GM12878 (cell line): ENCODE measurements at regions not wholly inside any gene's neighbourhood (a gene's known extent, or its start where the extent isn't known, plus 50 kb on each side); places are given as distances from the start of the nearest gene placed in this dataset.

Experiments
- ATAC-seq: fragments of 200-7000 bp; cut with Tn5 transposase; 3 replicates; pipeline ENCODE4 v1.9.1; 2020; ENCODE audit warnings: mild to moderate bottlenecking, moderate library complexity
- BruUV-seq: library from RNA; stranded (reverse); fragments of 400-500 nt; replicated peaks from 2 replicates; lab custom pipeline; 2021; lab: Mats Ljungman, UMichigan
- CTCF ChIA-PET: fragments of 300-600 bp; sonication (Branson Sonifier 250); formaldehyde crosslinking; extraction: SDS; loops from one replicate; lab custom pipeline; 2021; ENCODE audit warnings: inconsistent platforms; lab: Yijun Ruan, JAX
- POLR2A ChIA-PET: fragments of 350-600 bp; formaldehyde crosslinking; extraction: SDS; loops from one replicate; lab custom pipeline; 2021; ENCODE audit warnings: inconsistent platforms; lab: Charles Lee
- RAD21 ChIA-PET: fragments of 300-600 bp; sonication (Branson Sonifier 250); formaldehyde crosslinking; loops from one replicate; lab custom pipeline; 2023; ENCODE audit warnings: antibody characterized with exemption; ENCODE audit not compliant: unreplicated experiment; lab: Charles Lee
- SMC1A ChIA-PET: fragments of 300-600 bp; sonication (Branson Sonifier 250); formaldehyde crosslinking; loops from one replicate; lab custom pipeline; 2023; ENCODE audit not compliant: unreplicated experiment, uncharacterized antibody; lab: Charles Lee
- DNase-seq: peaks from one replicate; pipeline ENCODE4 v3.0.0-alpha.2; 2011; ENCODE audit warnings: low read depth, low spot score
- FAIRE-seq: peaks from 3 replicates; lab custom pipeline; 2011; peaks lifted over from hg19 to GRCh38; lab: Jason Lieb, UNC
- H2AFZ ChIP-seq: 2 replicates; pipeline ENCODE4 v1.6.0; 2011; ENCODE audit warnings: low read depth, low read length, control low read depth; ENCODE audit not compliant: control insufficient read depth
- H3K27ac ChIP-seq: 2 replicates; pipeline ENCODE4 v1.5.1; 2011; ENCODE audit warnings: control low read depth; ENCODE audit not compliant: control insufficient read depth, insufficient read depth
- H3K27me3 ChIP-seq, 2 experiments: replicated peaks in 1 of 2; 2 replicates each; pipeline versions ENCODE4 v1.6.0 to v1.6.1; 2011; ENCODE audit warnings: low read length in 1 of 2; ENCODE audit not compliant: control insufficient read depth in 2 of 2, insufficient read depth in 2 of 2
- H3K36me3 ChIP-seq, 2 experiments: 2 replicates each; pipeline ENCODE4 v1.5.1; 2011; ENCODE audit warnings: low read length in 1 of 2; ENCODE audit not compliant: control insufficient read depth in 2 of 2, insufficient read depth in 2 of 2
- H3K4me1 ChIP-seq: 2 replicates; pipeline ENCODE4 v1.6.1; 2011; ENCODE audit warnings: mild to moderate bottlenecking, low read length, moderate library complexity, mixed read lengths; ENCODE audit not compliant: control insufficient read depth, insufficient read depth
- H3K4me2 ChIP-seq: 2 replicates; pipeline ENCODE4 v1.6.0; 2011; ENCODE audit warnings: control low read depth; ENCODE audit not compliant: control insufficient read depth, insufficient read depth
- H3K4me3 ChIP-seq: fragments of 200-600 bp; sonication (generic); 2 replicates; pipeline ENCODE4 v1.5.1; 2016
- H3K79me2 ChIP-seq: 2 replicates; pipeline ENCODE4 v1.6.0; 2011; ENCODE audit warnings: low read length; ENCODE audit not compliant: control insufficient read depth, insufficient read depth
- H3K9ac ChIP-seq: 2 replicates; pipeline ENCODE4 v1.8.0; 2011; ENCODE audit warnings: low read length, control low read depth, mixed read lengths; ENCODE audit not compliant: control insufficient read depth, insufficient read depth
- H3K9me3 ChIP-seq: replicated peaks from 3 replicates; pipeline ENCODE4 v1.5.1; 2011; ENCODE audit warnings: mild to moderate bottlenecking, low read length; ENCODE audit not compliant: control insufficient read depth, insufficient read depth
- H4K20me1 ChIP-seq: 2 replicates; pipeline ENCODE4 v1.6.0; 2011; ENCODE audit not compliant: control insufficient read depth, insufficient read depth
- CBX5 ChIP-seq: sonication (generic); IDR thresholded peaks from 2 replicates; pipeline ENCODE4 v1.6.1; 2016; ENCODE audit warnings: low read depth, moderate library complexity, mild to moderate bottlenecking, inconsistent platforms
- CHD2 ChIP-seq: IDR thresholded peaks from 2 replicates; pipeline ENCODE4 v1.6.1; 2011; ENCODE audit warnings: low read depth, low read length, improper control_type of control experiment, borderline replicate concordance
- GABPA ChIP-seq: IDR thresholded peaks from 2 replicates; pipeline ENCODE4 v1.6.1; 2014; ENCODE audit warnings: antibody characterized with exemption, low read depth, mild to moderate bottlenecking, inconsistent platforms
- IKZF1 ChIP-seq: fragments of 450-650 bp; conservative IDR thresholded peaks from 2 replicates; pipeline ENCODE4 v1.6.1; 2017; ENCODE audit warnings: antibody characterized with exemption, mild to moderate bottlenecking
- IKZF2 ChIP-seq, 2 experiments: fragments of 450-650 bp; IDR thresholded peaks; 2 replicates each; pipeline ENCODE4 v1.6.1; 2017; ENCODE audit warnings: mild to moderate bottlenecking in 2 of 2, moderate library complexity in 2 of 2
- JUNB ChIP-seq: IDR thresholded peaks from 2 replicates; pipeline ENCODE4 v1.6.1; 2016; ENCODE audit warnings: antibody characterized with exemption, mild to moderate bottlenecking
- KLF5 ChIP-seq: fragments of 450-650 bp; IDR thresholded peaks from 2 replicates; pipeline ENCODE4 v1.6.1; 2014; ENCODE audit warnings: mild to moderate bottlenecking; ENCODE audit not compliant: partially characterized antibody
- POLR2AphosphoS5 ChIP-seq: IDR thresholded peaks from 2 replicates; pipeline ENCODE4 v1.6.1; 2011; ENCODE audit warnings: mild to moderate bottlenecking, low read length, inconsistent platforms
- RBBP5 ChIP-seq: fragments of 200-600 bp; sonication (generic); conservative IDR thresholded peaks from 2 replicates; pipeline ENCODE4 v1.6.1; 2016
- RCOR1 ChIP-seq: conservative IDR thresholded peaks from 2 replicates; pipeline ENCODE4 v1.6.1; 2012; ENCODE audit warnings: low read depth, low read length, improper control_type of control experiment
- SREBF2 ChIP-seq: IDR thresholded peaks from 2 replicates; pipeline ENCODE4 v1.6.1; 2012; ENCODE audit warnings: mild to moderate bottlenecking, low read length
- SRF ChIP-seq, 2 experiments: IDR thresholded peaks; 2 replicates each; pipeline ENCODE4 v1.6.1; 2011; ENCODE audit warnings: low read depth in 2 of 2, low read length in 2 of 2, mild to moderate bottlenecking in 1 of 2, moderate library complexity in 1 of 2
- TARDBP ChIP-seq: IDR thresholded peaks from 2 replicates; pipeline ENCODE4 v1.6.1; 2016; ENCODE audit warnings: borderline replicate concordance
- ZNF622 ChIP-seq: fragments of 450-650 bp; IDR thresholded peaks from 2 replicates; pipeline ENCODE4 v1.6.1; 2017; ENCODE audit warnings: mild to moderate bottlenecking, inconsistent platforms
- WGBS: methylation state at CpG from one replicate; pipeline ENCODE4 v1.1.6; 2016; ENCODE audit warnings: low lambda C conversion rate; ENCODE audit not compliant: insufficient replicate concordance, insufficient coverage; ENCODE audit errors: missing lambda C conversion rate; 5-methylcytosine and 5-hydroxymethylcytosine counted together
- in situ Hi-C: fragments of 300-500 bp; cut with MboI; formaldehyde crosslinking; loops from 9 replicates; pipeline ENCODE4 v1.14.3; 2018; ENCODE audit warnings: mixed read lengths
- intact Hi-C: fragments of 100-400 bp; cut with micrococcal nuclease; formaldehyde crosslinking; loops from one replicate; pipeline ENCODE4 v1.14.2; 2022; ENCODE audit not compliant: unreplicated experiment
- TF ChIP-seq, protein P1 (sequence below): IDR thresholded peaks from 2 replicates; pipeline ENCODE4 v1.6.1; 2011; ENCODE audit warnings: low read depth, mild to moderate bottlenecking, low read length, moderate library complexity, borderline replicate concordance; ENCODE audit errors: extremely low read depth
- TF ChIP-seq, protein P2 (sequence below): IDR thresholded peaks from 2 replicates; pipeline ENCODE4 v1.6.1; 2012; ENCODE audit warnings: low read depth, low read length, improper control_type of control experiment
- TF ChIP-seq, protein P3 (sequence below): IDR thresholded peaks from 2 replicates; pipeline ENCODE4 v1.6.1; 2012; ENCODE audit warnings: low read depth, low read length, improper control_type of control experiment
- TF ChIP-seq, protein P4 (sequence below): fragments of 450-650 bp; IDR thresholded peaks from 2 replicates; pipeline ENCODE4 v1.6.1; 2017; ENCODE audit warnings: borderline replicate concordance
- TF ChIP-seq, protein P5 (sequence below): fragments of 150-350 bp; IDR thresholded peaks from 2 replicates; pipeline ENCODE4 v1.6.1; 2014; ENCODE audit warnings: mild to moderate bottlenecking, low read depth, low read length

DNA sequence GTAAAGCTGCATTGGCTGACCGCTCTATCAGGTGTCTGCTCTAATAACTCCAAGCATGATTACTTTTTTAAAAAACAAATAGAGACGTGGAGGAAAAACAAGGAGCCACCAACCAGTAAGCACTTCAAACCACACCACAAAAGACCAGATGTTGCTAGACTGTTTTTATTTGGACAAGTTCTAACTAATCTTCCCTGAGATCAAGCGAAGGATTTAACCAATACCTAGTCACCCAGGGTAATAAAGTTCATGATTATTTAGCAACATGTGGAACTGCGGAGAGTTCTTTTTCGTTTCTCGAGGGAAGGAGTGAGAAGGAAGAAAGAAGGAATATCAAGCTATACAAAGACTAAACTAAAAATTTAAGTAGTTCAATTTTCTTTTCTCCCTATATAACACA, 288.1 kb downstream of the DUSP6 start:
- ChIA-PET POLR2A (interaction anchor here (0.5 to 0.6 kb wide), 2 partner anchors 32 to 644 kb away, joined by 4 to 6 read pairs; no protein-coding TSS in a partner anchor), SMC1A (no interaction called here), RAD21 (interaction anchor here (0.9 kb wide), 1 partner anchor 398 kb away, joined by 3 read pairs; no protein-coding TSS in a partner anchor), CTCF (interaction anchor here (0.6 to 1.2 kb wide), 2 partner anchors 14 to 1479 kb away, joined by 3 to 5 read pairs; no protein-coding TSS in a partner anchor)
- Histone ChIP-seq H3K4me1 (no peaks in the 10 kb centered on the region), H3K36me3 (no peaks in the 10 kb centered on the region), H3K79me2 (no peaks in the 10 kb centered on the region), H3K4me3 (no peak overlapping the region), H3K27ac (no peak overlapping the region), H3K27me3 (no peaks in the 10 kb centered on the region), H3K9ac (no peak overlapping the region), H4K20me1 (no peaks in the 10 kb centered on the region), H3K4me2 (no peak overlapping the region), H3K9me3 (no peaks in the 10 kb centered on the region), H2AFZ (no peak overlapping the region)
- in situ Hi-C loops, result no loop called here
- FAIRE-seq (no peak), ATAC-seq (no peak), DNase-seq (no peak)
- no peak for TF ChIP-seq RCOR1
- no peak for TF ChIP-seq SREBF2
- TF ChIP-seq, protein P1, sequence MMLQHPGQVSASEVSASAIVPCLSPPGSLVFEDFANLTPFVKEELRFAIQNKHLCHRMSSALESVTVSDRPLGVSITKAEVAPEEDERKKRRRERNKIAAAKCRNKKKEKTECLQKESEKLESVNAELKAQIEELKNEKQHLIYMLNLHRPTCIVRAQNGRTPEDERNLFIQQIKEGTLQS, result no peak
- TF ChIP-seq GABPA, result no peak
- no peak for TF ChIP-seq TARDBP
- no peak for TF ChIP-seq POLR2AphosphoS5
- TF ChIP-seq CBX5, result no peak
- TF ChIP-seq ZNF622, result no peak
- no peak for TF ChIP-seq RBBP5
- TF ChIP-seq, protein P2, sequence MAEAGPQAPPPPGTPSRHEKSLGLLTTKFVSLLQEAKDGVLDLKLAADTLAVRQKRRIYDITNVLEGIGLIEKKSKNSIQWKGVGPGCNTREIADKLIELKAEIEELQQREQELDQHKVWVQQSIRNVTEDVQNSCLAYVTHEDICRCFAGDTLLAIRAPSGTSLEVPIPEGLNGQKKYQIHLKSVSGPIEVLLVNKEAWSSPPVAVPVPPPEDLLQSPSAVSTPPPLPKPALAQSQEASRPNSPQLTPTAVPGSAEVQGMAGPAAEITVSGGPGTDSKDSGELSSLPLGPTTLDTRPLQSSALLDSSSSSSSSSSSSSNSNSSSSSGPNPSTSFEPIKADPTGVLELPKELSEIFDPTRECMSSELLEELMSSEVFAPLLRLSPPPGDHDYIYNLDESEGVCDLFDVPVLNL, result no peak
- TF ChIP-seq, protein P3, sequence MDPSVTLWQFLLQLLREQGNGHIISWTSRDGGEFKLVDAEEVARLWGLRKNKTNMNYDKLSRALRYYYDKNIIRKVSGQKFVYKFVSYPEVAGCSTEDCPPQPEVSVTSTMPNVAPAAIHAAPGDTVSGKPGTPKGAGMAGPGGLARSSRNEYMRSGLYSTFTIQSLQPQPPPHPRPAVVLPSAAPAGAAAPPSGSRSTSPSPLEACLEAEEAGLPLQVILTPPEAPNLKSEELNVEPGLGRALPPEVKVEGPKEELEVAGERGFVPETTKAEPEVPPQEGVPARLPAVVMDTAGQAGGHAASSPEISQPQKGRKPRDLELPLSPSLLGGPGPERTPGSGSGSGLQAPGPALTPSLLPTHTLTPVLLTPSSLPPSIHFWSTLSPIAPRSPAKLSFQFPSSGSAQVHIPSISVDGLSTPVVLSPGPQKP, result no peak
- TF ChIP-seq, protein P4, sequence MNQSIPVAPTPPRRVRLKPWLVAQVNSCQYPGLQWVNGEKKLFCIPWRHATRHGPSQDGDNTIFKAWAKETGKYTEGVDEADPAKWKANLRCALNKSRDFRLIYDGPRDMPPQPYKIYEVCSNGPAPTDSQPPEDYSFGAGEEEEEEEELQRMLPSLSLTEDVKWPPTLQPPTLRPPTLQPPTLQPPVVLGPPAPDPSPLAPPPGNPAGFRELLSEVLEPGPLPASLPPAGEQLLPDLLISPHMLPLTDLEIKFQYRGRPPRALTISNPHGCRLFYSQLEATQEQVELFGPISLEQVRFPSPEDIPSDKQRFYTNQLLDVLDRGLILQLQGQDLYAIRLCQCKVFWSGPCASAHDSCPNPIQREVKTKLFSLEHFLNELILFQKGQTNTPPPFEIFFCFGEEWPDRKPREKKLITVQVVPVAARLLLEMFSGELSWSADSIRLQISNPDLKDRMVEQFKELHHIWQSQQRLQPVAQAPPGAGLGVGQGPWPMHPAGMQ, result no peak
- TF ChIP-seq IKZF2 (IDR thresholded peaks at IDR 0.05), result no peak
- TF ChIP-seq CHD2, result no peak
- TF ChIP-seq JUNB, result no peak
- TF ChIP-seq, protein P5, sequence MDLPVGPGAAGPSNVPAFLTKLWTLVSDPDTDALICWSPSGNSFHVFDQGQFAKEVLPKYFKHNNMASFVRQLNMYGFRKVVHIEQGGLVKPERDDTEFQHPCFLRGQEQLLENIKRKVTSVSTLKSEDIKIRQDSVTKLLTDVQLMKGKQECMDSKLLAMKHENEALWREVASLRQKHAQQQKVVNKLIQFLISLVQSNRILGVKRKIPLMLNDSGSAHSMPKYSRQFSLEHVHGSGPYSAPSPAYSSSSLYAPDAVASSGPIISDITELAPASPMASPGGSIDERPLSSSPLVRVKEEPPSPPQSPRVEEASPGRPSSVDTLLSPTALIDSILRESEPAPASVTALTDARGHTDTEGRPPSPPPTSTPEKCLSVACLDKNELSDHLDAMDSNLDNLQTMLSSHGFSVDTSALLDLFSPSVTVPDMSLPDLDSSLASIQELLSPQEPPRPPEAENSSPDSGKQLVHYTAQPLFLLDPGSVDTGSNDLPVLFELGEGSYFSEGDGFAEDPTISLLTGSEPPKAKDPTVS, result no peak
- no peak for TF ChIP-seq IKZF1
- TF ChIP-seq KLF5, result no peak
- no peak for TF ChIP-seq SRF (IDR thresholded peaks at IDR 0.05; ENCODE audit: low read depth in 2 of 2, low read length in 2 of 2)
- intact Hi-C loops, result no loop called here
- BruUV-seq, result no TSS peak
- WGBS, result 40% methylated on average over 6 of the region's 6 CpGs
